RPMI7951 (cell line): ENCODE measurements at regions not wholly inside any gene's neighbourhood (a gene's known extent, or its start where the extent isn't known, plus 50 kb on each side); places are given as distances from the start of the nearest gene placed in this dataset.
"Not testable (repeated sequence)": the region's sequence is repeated elsewhere in the genome, so short reads cannot be mapped to it uniquely, and the experiment has no call there.

Experiments used
- DNase-seq: peaks from one replicate; pipeline ENCODE4 v3.0.0-alpha.2; 2012; ENCODE audit warnings: low read depth

GRCh38 chr3:20552605-20553275, 366.7 kb upstream of the SGO1 start:
- no peak for DNase-seq

GRCh38 chr3:20547361-20548269, 361.6 kb upstream of the SGO1 start:
- DNase-seq, result not testable (repeated sequence)

GRCh38 chr3:20546636-20547035, 360.6 kb upstream of the SGO1 start:
- no peak for DNase-seq

GRCh38 chr3:20543535-20544226, 357.7 kb upstream of the SGO1 start:
- no peak for DNase-seq

- DNase-seq, result no peak
Measured at GRCh38 chr3:20540066-20540465, 354.1 kb upstream of the SGO1 start.

GRCh38 chr3:20539666-20540065, 353.7 kb upstream of the SGO1 start:
- DNase-seq, result no peak

- DNase-seq, result no peak
Measured at GRCh38 chr3:20537234-20537633, 351.2 kb upstream of the SGO1 start.

GRCh38 chr3:20529911-20530310, 343.9 kb upstream of the SGO1 start:
- DNase-seq, result no peak

- no peak for DNase-seq
Measured at GRCh38 chr3:20528180-20528770, 342.3 kb upstream of the SGO1 start.

GRCh38 chr3:20527368-20527767, 341.4 kb upstream of the SGO1 start:
- DNase-seq, result no peak

GRCh38 chr3:20524328-20524727, 338.3 kb upstream of the SGO1 start:
- no peak for DNase-seq

GRCh38 chr3:20523293-20523692, 337.3 kb upstream of the SGO1 start:
- peak; percentile 2 for DNase-seq

- DNase-seq, result not testable (repeated sequence)
Measured at GRCh38 chr3:20517316-20517715, 331.3 kb upstream of the SGO1 start.

- no peak for DNase-seq
Measured at GRCh38 chr3:20516311-20516710, 330.3 kb upstream of the SGO1 start.

- DNase-seq, result no peak
Measured at GRCh38 chr3:20515834-20516233, 329.8 kb upstream of the SGO1 start.

GRCh38 chr3:20511863-20512505, 326.0 kb upstream of the SGO1 start:
- peak; percentile 76 for DNase-seq

GRCh38 chr3:20510396-20510795, 324.4 kb upstream of the SGO1 start:
- DNase-seq, result no peak

- DNase-seq, result no peak
Measured at GRCh38 chr3:20503394-20504082, 317.5 kb upstream of the SGO1 start.

- DNase-seq, result no peak
Measured at GRCh38 chr3:20490996-20491395, 305.0 kb upstream of the SGO1 start.

GRCh38 chr3:20488151-20488550, 302.1 kb upstream of the SGO1 start:
- DNase-seq, result no peak

- DNase-seq, result no peak
Measured at GRCh38 chr3:20484126-20484525, 298.1 kb upstream of the SGO1 start.
